ENCODE measurements at regions not wholly inside any gene's neighbourhood (a gene's known extent, or its start where the extent isn't known, plus 50 kb on each side); places are given as distances from the start of the nearest gene placed in this dataset.

GRCh38 chr2:180656455-180656847, 324.0 kb upstream of the UBE2E3 start:
- FAIRE-seq, result peak; percentile 86

GRCh38 chr2:180655842-180656454, 324.5 kb upstream of the UBE2E3 start:
- FAIRE-seq, result no peak

GRCh38 chr2:180655393-180655792, 325.0 kb upstream of the UBE2E3 start:
- FAIRE-seq, result no peak

GRCh38 chr2:180653481-180653880, 326.9 kb upstream of the UBE2E3 start:
- FAIRE-seq, result no peak

- no peak for FAIRE-seq
Measured at GRCh38 chr2:180652794-180653193, 327.6 kb upstream of the UBE2E3 start.

GRCh38 chr2:180651596-180651995, 328.8 kb upstream of the UBE2E3 start:
- FAIRE-seq, result no peak

- no peak for FAIRE-seq
Measured at GRCh38 chr2:180647621-180648020, 332.8 kb upstream of the UBE2E3 start.

GRCh38 chr2:180647221-180647620, 333.2 kb upstream of the UBE2E3 start:
- no peak for FAIRE-seq

GRCh38 chr2:180646756-180647155, 333.6 kb upstream of the UBE2E3 start:
- FAIRE-seq, result no peak

- no peak for FAIRE-seq
Measured at GRCh38 chr2:180644709-180645108, 335.7 kb upstream of the UBE2E3 start.

GRCh38 chr2:180630756-180631155, 349.6 kb upstream of the UBE2E3 start:
- no peak for FAIRE-seq

- no peak for FAIRE-seq
Measured at GRCh38 chr2:180625006-180625844, 355.2 kb upstream of the UBE2E3 start.

- no peak for FAIRE-seq
Measured at GRCh38 chr2:180621941-180622918, 358.2 kb upstream of the UBE2E3 start.

- FAIRE-seq, result no peak
Measured at GRCh38 chr2:180621366-180621765, 359.0 kb upstream of the UBE2E3 start.

GRCh38 chr2:180618570-180618969, 361.8 kb upstream of the UBE2E3 start:
- FAIRE-seq, result no peak

- FAIRE-seq, result no peak
Measured at GRCh38 chr2:180614776-180615175, 365.6 kb upstream of the UBE2E3 start.

- FAIRE-seq, result no peak
Measured at GRCh38 chr2:180609626-180610340, 370.6 kb upstream of the UBE2E3 start.

GRCh38 chr2:180607514-180608049, 372.8 kb upstream of the UBE2E3 start:
- no peak for FAIRE-seq

- no peak for FAIRE-seq
Measured at GRCh38 chr2:180604077-180604476, 376.3 kb upstream of the UBE2E3 start.

- no peak for FAIRE-seq
Measured at GRCh38 chr2:180601016-180601415, 379.4 kb upstream of the UBE2E3 start.

GRCh38 chr2:180599804-180600203, 380.6 kb upstream of the UBE2E3 start:
- no peak for FAIRE-seq

- no peak for FAIRE-seq
Measured at GRCh38 chr2:180597179-180597578, 383.2 kb upstream of the UBE2E3 start.
